Neural cell (in vitro differentiated cells): ENCODE measurements at regions not wholly inside any gene's neighbourhood (a gene's known extent, or its start where the extent isn't known, plus 50 kb on each side); places are given as distances from the start of the nearest gene placed in this dataset.

Source experiments
- H2AFZ ChIP-seq: fragments of 200-600, 300-800 bp; sonication (generic), shearing (Covaris generic); 2 replicates; pipeline ENCODE4 v1.6.0; 2014; ENCODE audit warnings: low read depth, mild to moderate bottlenecking, antibody characterized with exemption, low read length, moderate library complexity
- H3F3A ChIP-seq: fragments of 200-600 bp; shearing (Covaris generic); 2 replicates; pipeline ENCODE4 v1.6.1; 2016; ENCODE audit warnings: mild to moderate bottlenecking, moderate library complexity, mixed read lengths, antibody characterized with exemption, low read length; ENCODE audit not compliant: insufficient read depth, poor library complexity, severe bottlenecking
- H3K27ac ChIP-seq: fragments of 200-600, 300-800 bp; sonication (generic), shearing (Covaris generic); 2 replicates; pipeline ENCODE4 v1.5.1; 2014; ENCODE audit warnings: mild to moderate bottlenecking, low read length, moderate library complexity
- H3K27me3 ChIP-seq: fragments of 300-800, 200-600 bp; sonication (generic), shearing (Covaris generic); 2 replicates; pipeline ENCODE4 v1.6.0; 2014; ENCODE audit warnings: mild to moderate bottlenecking, low read depth, low read length, moderate library complexity; ENCODE audit not compliant: insufficient read depth
- H3K36me3 ChIP-seq: fragments of 300-800, 200-600 bp; sonication (generic), shearing (Covaris generic); 2 replicates; pipeline ENCODE4 v1.5.1; 2014; ENCODE audit warnings: mild to moderate bottlenecking, antibody characterized with exemption, low read length, moderate library complexity; ENCODE audit not compliant: insufficient read depth
- H3K4me2 ChIP-seq: fragments of 300-800, 200-600 bp; sonication (generic), shearing (Covaris generic); 2 replicates; pipeline ENCODE4 v1.6.0; 2014; ENCODE audit warnings: mild to moderate bottlenecking, low read length
- H3K4me3 ChIP-seq: fragments of 300-800, 200-600 bp; sonication (generic), shearing (Covaris generic); 2 replicates; pipeline ENCODE4 v1.5.1; 2014; ENCODE audit warnings: mild to moderate bottlenecking, low read length, moderate library complexity
- H3K79me2 ChIP-seq: fragments of 200-600 bp; shearing (Covaris generic); replicated peaks from 2 replicates; pipeline ENCODE4 v1.6.0; 2014; ENCODE audit warnings: mild to moderate bottlenecking, low read length, moderate library complexity; ENCODE audit not compliant: insufficient read depth
- H3K9ac ChIP-seq: fragments of 300-800, 200-600 bp; sonication (generic), shearing (Covaris generic); 2 replicates; pipeline ENCODE4 v1.6.1; 2016; ENCODE audit warnings: mild to moderate bottlenecking, low read length, mixed read lengths
- H3K9me2 ChIP-seq: fragments of 200-600 bp; shearing (Covaris generic); 2 replicates; pipeline ENCODE4 v1.6.1; 2016; ENCODE audit warnings: mild to moderate bottlenecking, low read length, mixed read lengths; ENCODE audit not compliant: insufficient read depth
- H3K9me3 ChIP-seq: fragments of 200-600, 300-800 bp; sonication (generic), shearing (Covaris generic); 2 replicates; pipeline ENCODE4 v1.6.1; 2016; ENCODE audit warnings: mild to moderate bottlenecking, mixed run types, low read length, moderate library complexity, mixed read lengths
- H4K20me1 ChIP-seq: fragments of 200-600 bp; shearing (Covaris generic); 2 replicates; pipeline ENCODE4 v1.6.1; 2016; ENCODE audit warnings: mild to moderate bottlenecking, mixed run types; ENCODE audit not compliant: insufficient read depth
- EP300 ChIP-seq: fragments of 450-650 bp; conservative IDR thresholded peaks from 2 replicates; pipeline ENCODE4 v1.6.1; 2014; ENCODE audit warnings: antibody characterized with exemption, mild to moderate bottlenecking, moderate library complexity; ENCODE audit not compliant: poor library complexity, severe bottlenecking
- EZH2 ChIP-seq: fragments of 200-600, 300-800 bp; shearing (Covaris generic), sonication (generic); IDR thresholded peaks from 2 replicates; pipeline ENCODE4 v1.6.1; 2014; ENCODE audit warnings: antibody characterized with exemption, low read length, borderline replicate concordance, mild to moderate bottlenecking; ENCODE audit not compliant: insufficient read depth, poor library complexity, severe bottlenecking
- MXI1 ChIP-seq: fragments of 450-650 bp; conservative IDR thresholded peaks from 2 replicates; pipeline ENCODE4 v1.6.1; 2014; ENCODE audit warnings: antibody characterized with exemption, mild to moderate bottlenecking; ENCODE audit not compliant: poor library complexity, severe bottlenecking
- POLR2AphosphoS5 ChIP-seq: IDR thresholded peaks from 2 replicates; pipeline ENCODE4 v1.6.1; 2012
- RAD21 ChIP-seq: fragments of 450-650 bp; conservative IDR thresholded peaks from 2 replicates; pipeline ENCODE4 v1.6.1; 2014; ENCODE audit warnings: antibody characterized with exemption, mild to moderate bottlenecking, moderate library complexity
- SMC3 ChIP-seq: fragments of 450-650 bp; conservative IDR thresholded peaks from 2 replicates; pipeline ENCODE4 v1.6.1; 2014; ENCODE audit warnings: antibody characterized with exemption, mild to moderate bottlenecking, moderate library complexity; ENCODE audit not compliant: poor library complexity
- TAF1 ChIP-seq: IDR thresholded peaks from 2 replicates; pipeline ENCODE4 v1.6.1; 2012; ENCODE audit warnings: low read depth
- TF ChIP-seq, protein P1 (sequence below): fragments of 450-650 bp; IDR thresholded peaks from 2 replicates; pipeline ENCODE4 v1.5.1; 2014; ENCODE audit warnings: antibody characterized with exemption, mild to moderate bottlenecking, moderate library complexity; ENCODE audit not compliant: poor library complexity, severe bottlenecking
- TF ChIP-seq, protein P2 (sequence below): IDR thresholded peaks from 2 replicates; pipeline ENCODE4 v1.6.1; 2012; ENCODE audit warnings: borderline replicate concordance

DNA sequence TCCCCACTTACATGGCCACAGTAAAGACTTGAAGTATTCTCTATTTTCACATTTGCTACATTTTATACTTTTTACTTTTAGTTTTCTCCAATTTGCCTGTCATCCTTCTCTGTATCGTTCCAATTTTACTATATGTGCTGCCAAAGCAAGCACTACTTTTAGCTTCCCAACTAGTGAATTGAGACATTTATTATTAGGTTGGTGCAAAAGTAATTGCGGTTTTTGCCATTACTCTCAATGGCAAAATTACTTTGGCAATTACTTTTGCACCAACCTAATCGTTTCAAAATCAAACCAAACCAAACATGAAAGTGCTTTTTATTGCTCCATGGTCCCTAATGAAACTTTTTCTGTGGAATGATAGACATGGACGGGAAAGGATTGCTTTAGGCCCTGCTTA is 56.6 kb upstream of the ATF3 start:
- H3K9me2 ChIP-seq, result no peaks in the 10 kb centered on the region
- H3F3A ChIP-seq, result no peaks in the 10 kb centered on the region
- H3K36me3 ChIP-seq, result no peaks in the 10 kb centered on the region
- no peak overlapping the region for H3K4me2 ChIP-seq
- H4K20me1 ChIP-seq, result no peaks in the 10 kb centered on the region
- H3K27ac ChIP-seq, result no peak overlapping the region
- TF ChIP-seq RAD21, result no peak
- H3K9ac ChIP-seq, result no peak overlapping the region
- H2AFZ ChIP-seq, result no peak overlapping the region
- H3K79me2 ChIP-seq, result no peaks in the 10 kb centered on the region
- H3K4me3 ChIP-seq, result no peak overlapping the region
- no peaks in the 10 kb centered on the region for H3K9me3 ChIP-seq
- no peaks in the 10 kb centered on the region for H3K27me3 ChIP-seq

GRCh38 chr1:212553676-212554075 is 54.9 kb upstream of the ATF3 start:
- no peaks in the 10 kb centered on the region for H3F3A ChIP-seq
- H2AFZ ChIP-seq, result no peak overlapping the region
- peaks cover 4% of the 10 kb centered on the region for H3K27me3 ChIP-seq
- H3K4me2 ChIP-seq, result no peak overlapping the region
- no peaks in the 10 kb centered on the region for H4K20me1 ChIP-seq
- no peaks in the 10 kb centered on the region for H3K79me2 ChIP-seq
- no peak overlapping the region for H3K27ac ChIP-seq
- no peak overlapping the region for H3K4me3 ChIP-seq
- no peaks in the 10 kb centered on the region for H3K36me3 ChIP-seq
- TF ChIP-seq RAD21 (no peak), EZH2 (no peak), MXI1 (no peak), SMC3 (no peak), EP300 (no peak), TAF1 (no peak), POLR2AphosphoS5 (no peak)
- TF ChIP-seq, protein P1, sequence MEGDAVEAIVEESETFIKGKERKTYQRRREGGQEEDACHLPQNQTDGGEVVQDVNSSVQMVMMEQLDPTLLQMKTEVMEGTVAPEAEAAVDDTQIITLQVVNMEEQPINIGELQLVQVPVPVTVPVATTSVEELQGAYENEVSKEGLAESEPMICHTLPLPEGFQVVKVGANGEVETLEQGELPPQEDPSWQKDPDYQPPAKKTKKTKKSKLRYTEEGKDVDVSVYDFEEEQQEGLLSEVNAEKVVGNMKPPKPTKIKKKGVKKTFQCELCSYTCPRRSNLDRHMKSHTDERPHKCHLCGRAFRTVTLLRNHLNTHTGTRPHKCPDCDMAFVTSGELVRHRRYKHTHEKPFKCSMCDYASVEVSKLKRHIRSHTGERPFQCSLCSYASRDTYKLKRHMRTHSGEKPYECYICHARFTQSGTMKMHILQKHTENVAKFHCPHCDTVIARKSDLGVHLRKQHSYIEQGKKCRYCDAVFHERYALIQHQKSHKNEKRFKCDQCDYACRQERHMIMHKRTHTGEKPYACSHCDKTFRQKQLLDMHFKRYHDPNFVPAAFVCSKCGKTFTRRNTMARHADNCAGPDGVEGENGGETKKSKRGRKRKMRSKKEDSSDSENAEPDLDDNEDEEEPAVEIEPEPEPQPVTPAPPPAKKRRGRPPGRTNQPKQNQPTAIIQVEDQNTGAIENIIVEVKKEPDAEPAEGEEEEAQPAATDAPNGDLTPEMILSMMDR, result no peak
- TF ChIP-seq, protein P2, sequence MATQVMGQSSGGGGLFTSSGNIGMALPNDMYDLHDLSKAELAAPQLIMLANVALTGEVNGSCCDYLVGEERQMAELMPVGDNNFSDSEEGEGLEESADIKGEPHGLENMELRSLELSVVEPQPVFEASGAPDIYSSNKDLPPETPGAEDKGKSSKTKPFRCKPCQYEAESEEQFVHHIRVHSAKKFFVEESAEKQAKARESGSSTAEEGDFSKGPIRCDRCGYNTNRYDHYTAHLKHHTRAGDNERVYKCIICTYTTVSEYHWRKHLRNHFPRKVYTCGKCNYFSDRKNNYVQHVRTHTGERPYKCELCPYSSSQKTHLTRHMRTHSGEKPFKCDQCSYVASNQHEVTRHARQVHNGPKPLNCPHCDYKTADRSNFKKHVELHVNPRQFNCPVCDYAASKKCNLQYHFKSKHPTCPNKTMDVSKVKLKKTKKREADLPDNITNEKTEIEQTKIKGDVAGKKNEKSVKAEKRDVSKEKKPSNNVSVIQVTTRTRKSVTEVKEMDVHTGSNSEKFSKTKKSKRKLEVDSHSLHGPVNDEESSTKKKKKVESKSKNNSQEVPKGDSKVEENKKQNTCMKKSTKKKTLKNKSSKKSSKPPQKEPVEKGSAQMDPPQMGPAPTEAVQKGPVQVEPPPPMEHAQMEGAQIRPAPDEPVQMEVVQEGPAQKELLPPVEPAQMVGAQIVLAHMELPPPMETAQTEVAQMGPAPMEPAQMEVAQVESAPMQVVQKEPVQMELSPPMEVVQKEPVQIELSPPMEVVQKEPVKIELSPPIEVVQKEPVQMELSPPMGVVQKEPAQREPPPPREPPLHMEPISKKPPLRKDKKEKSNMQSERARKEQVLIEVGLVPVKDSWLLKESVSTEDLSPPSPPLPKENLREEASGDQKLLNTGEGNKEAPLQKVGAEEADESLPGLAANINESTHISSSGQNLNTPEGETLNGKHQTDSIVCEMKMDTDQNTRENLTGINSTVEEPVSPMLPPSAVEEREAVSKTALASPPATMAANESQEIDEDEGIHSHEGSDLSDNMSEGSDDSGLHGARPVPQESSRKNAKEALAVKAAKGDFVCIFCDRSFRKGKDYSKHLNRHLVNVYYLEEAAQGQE, result no peak
- H3K9ac ChIP-seq, result no peak overlapping the region
- H3K9me2 ChIP-seq, result no peaks in the 10 kb centered on the region
- H3K9me3 ChIP-seq, result no peaks in the 10 kb centered on the region

GRCh38 chr1:212554401-212554800 is 54.2 kb upstream of the ATF3 start:
- Histone ChIP-seq H3K9me3 (no peaks in the 10 kb centered on the region), H3K79me2 (no peaks in the 10 kb centered on the region), H3K4me3 (no peak overlapping the region), H3K4me2 (no peak overlapping the region), H2AFZ (no peak overlapping the region), H4K20me1 (no peaks in the 10 kb centered on the region), H3K27me3 (peaks cover 4% of the 10 kb centered on the region), H3K9ac (no peak overlapping the region), H3K9me2 (no peaks in the 10 kb centered on the region), H3K36me3 (no peaks in the 10 kb centered on the region), H3F3A (no peaks in the 10 kb centered on the region), H3K27ac (no peak overlapping the region)
- TF ChIP-seq, protein P2, result no peak
- no peak for TF ChIP-seq EP300
- TF ChIP-seq POLR2AphosphoS5, result no peak
- TF ChIP-seq MXI1, result no peak
- no peak for TF ChIP-seq RAD21
- TF ChIP-seq TAF1, result no peak
- TF ChIP-seq, protein P1, result no peak
- TF ChIP-seq EZH2, result no peak
- no peak for TF ChIP-seq SMC3
